ENCODE measurements at regions not wholly inside any gene's neighbourhood (a gene's known extent, or its start where the extent isn't known, plus 50 kb on each side); places are given as distances from the start of the nearest gene placed in this dataset. TPM values are rescaled to one million over a fixed set of nuclear protein-coding genes. Genes with fewer than 3 reads are reported as not detected.

DNA sequence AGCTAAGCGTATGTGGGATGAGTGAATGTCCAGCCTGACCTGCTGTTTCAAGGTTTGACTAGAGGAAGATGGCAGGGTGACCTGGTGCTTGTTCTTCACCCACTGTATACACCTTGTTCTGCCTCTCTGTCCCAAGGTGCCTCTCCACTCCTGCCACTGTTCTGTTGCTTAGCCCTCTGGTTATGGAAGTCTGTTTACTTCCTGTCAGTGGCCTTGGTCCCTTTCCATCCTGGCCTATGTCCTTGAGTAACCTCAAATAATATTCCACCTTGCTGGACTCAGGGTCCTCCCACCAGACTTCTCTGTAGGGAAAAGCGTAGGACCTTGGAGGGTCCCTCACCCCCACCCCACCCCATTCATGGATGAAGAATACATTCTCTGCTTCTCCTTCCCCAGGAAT, 73.2 kb upstream of the SALL1 start:
- Histone ChIP-seq H3K27me3 (no peaks in the 10 kb centered on the region), H3K4me3 (no peak overlapping the region), H3K36me3 (no peaks in the 10 kb centered on the region), H3K9me3 (no peaks in the 10 kb centered on the region), H3K4me1 (no peaks in the 10 kb centered on the region), H3K27ac (no peak overlapping the region)
- intact Hi-C loops (cut with DNase I; ENCODE audit: low total_unique reads) = no loop called here
- TF ChIP-seq, protein P1, sequence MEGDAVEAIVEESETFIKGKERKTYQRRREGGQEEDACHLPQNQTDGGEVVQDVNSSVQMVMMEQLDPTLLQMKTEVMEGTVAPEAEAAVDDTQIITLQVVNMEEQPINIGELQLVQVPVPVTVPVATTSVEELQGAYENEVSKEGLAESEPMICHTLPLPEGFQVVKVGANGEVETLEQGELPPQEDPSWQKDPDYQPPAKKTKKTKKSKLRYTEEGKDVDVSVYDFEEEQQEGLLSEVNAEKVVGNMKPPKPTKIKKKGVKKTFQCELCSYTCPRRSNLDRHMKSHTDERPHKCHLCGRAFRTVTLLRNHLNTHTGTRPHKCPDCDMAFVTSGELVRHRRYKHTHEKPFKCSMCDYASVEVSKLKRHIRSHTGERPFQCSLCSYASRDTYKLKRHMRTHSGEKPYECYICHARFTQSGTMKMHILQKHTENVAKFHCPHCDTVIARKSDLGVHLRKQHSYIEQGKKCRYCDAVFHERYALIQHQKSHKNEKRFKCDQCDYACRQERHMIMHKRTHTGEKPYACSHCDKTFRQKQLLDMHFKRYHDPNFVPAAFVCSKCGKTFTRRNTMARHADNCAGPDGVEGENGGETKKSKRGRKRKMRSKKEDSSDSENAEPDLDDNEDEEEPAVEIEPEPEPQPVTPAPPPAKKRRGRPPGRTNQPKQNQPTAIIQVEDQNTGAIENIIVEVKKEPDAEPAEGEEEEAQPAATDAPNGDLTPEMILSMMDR (IDR thresholded peaks at IDR 0.05) = no peak
- no peak for TF ChIP-seq POLR2A (IDR thresholded peaks at IDR 0.05)
- DNase-seq = no peak

DNA sequence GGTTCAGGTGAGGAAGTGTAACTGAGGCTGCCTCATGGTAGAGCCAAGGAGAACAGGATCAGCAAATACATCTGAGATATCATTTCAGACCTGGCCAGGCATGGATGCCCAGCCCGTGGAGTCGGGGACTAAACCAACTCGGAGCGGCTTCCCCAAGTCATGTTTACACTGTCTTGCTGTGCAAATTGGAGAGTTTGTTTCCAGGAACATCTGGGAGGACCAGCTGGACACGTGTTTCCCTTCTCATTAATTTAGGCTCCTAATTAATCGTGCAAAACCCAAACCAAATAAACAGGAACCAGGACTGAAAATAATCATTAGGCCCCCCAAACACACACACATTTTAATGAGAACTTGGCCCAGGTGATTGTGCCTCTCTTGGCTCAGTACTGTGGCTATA, 70.9 kb upstream of the SALL1 start:
- Histone ChIP-seq H3K9me3 (peaks cover 0 to 5% of the 10 kb centered on the region in 2 donors), H3K27ac (no peak overlapping the region), H3K27me3 (no peaks in the 10 kb centered on the region), H3K4me1 (no peaks in the 10 kb centered on the region), H3K36me3 (no peaks in the 10 kb centered on the region), H3K4me3 (no peak overlapping the region)
- no peak for DNase-seq
- intact Hi-C loops (cut with DNase I; ENCODE audit: low total_unique reads) = no loop called here
- TF ChIP-seq, protein P1 (IDR thresholded peaks at IDR 0.05) = no peak
- TF ChIP-seq POLR2A (IDR thresholded peaks at IDR 0.05) = no peak

DNA sequence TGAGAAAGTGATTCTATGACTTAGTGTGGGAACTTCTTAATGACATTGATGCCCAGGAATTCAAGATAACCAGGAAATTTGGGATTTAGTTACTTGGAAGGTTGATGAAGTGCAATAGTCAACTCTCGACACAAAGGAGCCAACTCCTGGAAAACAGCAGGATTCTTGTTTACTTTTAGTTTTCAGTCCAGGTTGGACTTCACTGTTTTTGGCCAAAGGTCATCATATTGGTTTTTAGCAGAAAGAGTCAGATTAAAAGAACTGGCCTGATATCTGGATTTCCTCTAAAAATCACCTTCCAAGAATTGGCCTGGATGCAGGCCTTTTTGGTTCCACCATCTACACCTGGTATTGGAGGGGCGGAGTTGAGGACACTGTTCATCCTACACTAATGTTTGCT, 60.1 kb upstream of the SALL1 start:
- H3K4me1 ChIP-seq = no peaks in the 10 kb centered on the region
- H3K36me3 ChIP-seq = no peaks in the 10 kb centered on the region
- no peak for DNase-seq
- H3K27me3 ChIP-seq = no peaks in the 10 kb centered on the region
- H3K4me3 ChIP-seq = no peak overlapping the region
- no peaks in the 10 kb centered on the region for H3K9me3 ChIP-seq
- intact Hi-C loops (cut with DNase I; ENCODE audit: low total_unique reads) = no loop called here
- TF ChIP-seq, protein P1 (IDR thresholded peaks at IDR 0.05) = no peak
- no peak for TF ChIP-seq POLR2A (IDR thresholded peaks at IDR 0.05)
- no peak overlapping the region for H3K27ac ChIP-seq

DNA sequence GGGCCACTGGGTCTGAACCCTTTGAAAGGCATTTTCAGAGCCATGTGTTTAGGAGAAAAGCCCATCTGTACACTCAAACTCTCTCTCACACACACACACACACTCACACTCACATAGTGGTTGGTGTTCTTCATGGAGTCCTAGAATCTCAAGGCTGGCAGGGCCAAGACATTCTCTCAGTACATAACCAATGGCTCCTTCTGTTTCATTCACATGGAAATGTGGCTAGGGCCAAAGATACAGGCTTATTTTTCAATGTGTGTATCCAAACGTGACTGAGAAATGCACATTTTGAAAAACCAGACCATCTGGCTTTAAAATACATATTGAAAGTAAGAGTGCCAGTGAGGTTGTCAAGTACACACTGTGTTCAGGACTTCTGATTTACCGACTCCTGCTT, 59.0 kb upstream of the SALL1 start:
- no peaks in the 10 kb centered on the region for H3K36me3 ChIP-seq
- no peaks in the 10 kb centered on the region for H3K27me3 ChIP-seq
- TF ChIP-seq POLR2A (IDR thresholded peaks at IDR 0.05) = no peak
- TF ChIP-seq, protein P1 (IDR thresholded peaks at IDR 0.05) = no peak
- no peaks in the 10 kb centered on the region for H3K4me1 ChIP-seq
- H3K4me3 ChIP-seq = no peak overlapping the region
- DNase-seq = no peak
- intact Hi-C loops (cut with DNase I; ENCODE audit: low total_unique reads) = no loop called here
- H3K9me3 ChIP-seq = no peaks in the 10 kb centered on the region
- no peak overlapping the region for H3K27ac ChIP-seq

DNA sequence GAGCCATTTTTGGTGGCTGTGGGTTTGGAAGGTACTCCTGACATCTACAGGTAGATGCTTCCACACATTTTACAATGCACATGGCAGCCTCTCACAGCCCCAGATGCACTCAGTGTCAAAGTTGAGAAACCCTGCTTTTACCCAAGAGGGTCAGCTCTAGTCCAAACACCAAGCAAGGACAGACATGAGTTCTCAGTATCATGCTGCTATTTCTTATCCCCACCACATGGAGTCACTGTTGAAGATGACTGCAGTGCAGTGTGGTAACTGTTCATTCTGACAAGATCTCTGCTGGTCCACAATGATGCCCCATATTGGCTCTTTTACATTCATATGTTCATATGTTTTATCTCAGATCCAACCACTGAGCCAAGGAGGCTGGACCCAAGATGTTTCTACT, 50.5 kb upstream of the SALL1 start:
- DNase-seq = no peak
- Histone ChIP-seq H3K27me3 (no peaks in the 10 kb centered on the region), H3K4me1 (no peaks in the 10 kb centered on the region), H3K9me3 (no peaks in the 10 kb centered on the region), H3K36me3 (no peaks in the 10 kb centered on the region), H3K27ac (no peak overlapping the region), H3K4me3 (no peak overlapping the region)
- intact Hi-C loops (cut with DNase I; ENCODE audit: low total_unique reads) = no loop called here
- no peak for TF ChIP-seq POLR2A (IDR thresholded peaks at IDR 0.05)
- TF ChIP-seq, protein P1 (IDR thresholded peaks at IDR 0.05) = no peak

Small RNA genes lying in the stretch of these regions (small RNA-seq; reads per million reads assigned to genes)
- not detected for gene AC137527.1

Data from uterus (tissue), 3 donors.